Neural cell (in vitro differentiated cells): ENCODE measurements at regions not wholly inside any gene's neighbourhood (a gene's known extent, or its start where the extent isn't known, plus 50 kb on each side); places are given as distances from the start of the nearest gene placed in this dataset.

Experiments used
- EP300 ChIP-seq: fragments of 450-650 bp; conservative IDR thresholded peaks from 2 replicates; pipeline ENCODE4 v1.6.1; 2014; ENCODE audit warnings: antibody characterized with exemption, mild to moderate bottlenecking, moderate library complexity; ENCODE audit not compliant: poor library complexity, severe bottlenecking
- EZH2 ChIP-seq: fragments of 200-600, 300-800 bp; shearing (Covaris generic), sonication (generic); IDR thresholded peaks from 2 replicates; pipeline ENCODE4 v1.6.1; 2014; ENCODE audit warnings: antibody characterized with exemption, low read length, borderline replicate concordance, mild to moderate bottlenecking; ENCODE audit not compliant: insufficient read depth, poor library complexity, severe bottlenecking
- MXI1 ChIP-seq: fragments of 450-650 bp; conservative IDR thresholded peaks from 2 replicates; pipeline ENCODE4 v1.6.1; 2014; ENCODE audit warnings: antibody characterized with exemption, mild to moderate bottlenecking; ENCODE audit not compliant: poor library complexity, severe bottlenecking
- POLR2AphosphoS5 ChIP-seq: IDR thresholded peaks from 2 replicates; pipeline ENCODE4 v1.6.1; 2012
- RAD21 ChIP-seq: fragments of 450-650 bp; conservative IDR thresholded peaks from 2 replicates; pipeline ENCODE4 v1.6.1; 2014; ENCODE audit warnings: antibody characterized with exemption, mild to moderate bottlenecking, moderate library complexity
- SMC3 ChIP-seq: fragments of 450-650 bp; conservative IDR thresholded peaks from 2 replicates; pipeline ENCODE4 v1.6.1; 2014; ENCODE audit warnings: antibody characterized with exemption, mild to moderate bottlenecking, moderate library complexity; ENCODE audit not compliant: poor library complexity
- TAF1 ChIP-seq: IDR thresholded peaks from 2 replicates; pipeline ENCODE4 v1.6.1; 2012; ENCODE audit warnings: low read depth
- TF ChIP-seq, protein P1 (sequence below): fragments of 450-650 bp; IDR thresholded peaks from 2 replicates; pipeline ENCODE4 v1.5.1; 2014; ENCODE audit warnings: antibody characterized with exemption, mild to moderate bottlenecking, moderate library complexity; ENCODE audit not compliant: poor library complexity, severe bottlenecking
- TF ChIP-seq, protein P2 (sequence below): IDR thresholded peaks from 2 replicates; pipeline ENCODE4 v1.6.1; 2012; ENCODE audit warnings: borderline replicate concordance

DNA sequence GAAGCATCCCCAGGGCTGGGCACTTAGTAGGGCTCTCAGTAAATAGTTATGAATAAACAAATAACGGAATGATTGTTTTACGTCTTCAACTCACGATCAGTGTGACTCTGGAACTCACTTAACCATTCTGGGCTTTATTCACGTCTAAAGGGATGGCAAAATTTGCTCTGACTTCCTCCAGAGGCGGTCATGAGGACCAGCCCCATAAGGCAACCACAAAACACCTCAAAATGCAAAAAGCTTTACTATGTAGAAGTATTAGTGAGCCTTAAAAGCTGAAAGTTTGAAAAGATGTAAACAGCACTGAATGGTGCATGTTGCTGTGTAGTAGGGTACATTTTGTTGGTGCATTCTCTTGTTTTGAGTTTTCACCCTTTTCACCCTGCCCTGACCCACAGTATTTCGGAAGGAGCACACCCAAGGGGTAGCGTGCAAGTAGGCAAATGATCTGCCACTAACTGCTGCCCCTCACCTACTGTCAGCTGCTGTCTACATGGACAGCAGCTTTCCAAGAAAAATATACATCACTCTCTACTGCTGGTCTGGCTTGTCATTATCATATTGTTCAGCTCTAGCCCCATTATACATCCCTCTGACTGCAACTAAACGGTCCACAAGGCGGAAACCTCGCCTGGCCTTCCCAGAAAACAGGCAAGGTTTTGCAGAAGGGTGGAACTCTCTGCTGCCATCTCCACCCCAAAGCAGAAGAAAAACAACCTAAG is 308.5 kb upstream of the PROK2 start:
- TF ChIP-seq EP300 (no peak), EZH2 (no peak), TAF1 (no peak), POLR2AphosphoS5 (no peak), SMC3 (no peak), RAD21 (no peak), MXI1 (no peak)
- TF ChIP-seq, protein P1, sequence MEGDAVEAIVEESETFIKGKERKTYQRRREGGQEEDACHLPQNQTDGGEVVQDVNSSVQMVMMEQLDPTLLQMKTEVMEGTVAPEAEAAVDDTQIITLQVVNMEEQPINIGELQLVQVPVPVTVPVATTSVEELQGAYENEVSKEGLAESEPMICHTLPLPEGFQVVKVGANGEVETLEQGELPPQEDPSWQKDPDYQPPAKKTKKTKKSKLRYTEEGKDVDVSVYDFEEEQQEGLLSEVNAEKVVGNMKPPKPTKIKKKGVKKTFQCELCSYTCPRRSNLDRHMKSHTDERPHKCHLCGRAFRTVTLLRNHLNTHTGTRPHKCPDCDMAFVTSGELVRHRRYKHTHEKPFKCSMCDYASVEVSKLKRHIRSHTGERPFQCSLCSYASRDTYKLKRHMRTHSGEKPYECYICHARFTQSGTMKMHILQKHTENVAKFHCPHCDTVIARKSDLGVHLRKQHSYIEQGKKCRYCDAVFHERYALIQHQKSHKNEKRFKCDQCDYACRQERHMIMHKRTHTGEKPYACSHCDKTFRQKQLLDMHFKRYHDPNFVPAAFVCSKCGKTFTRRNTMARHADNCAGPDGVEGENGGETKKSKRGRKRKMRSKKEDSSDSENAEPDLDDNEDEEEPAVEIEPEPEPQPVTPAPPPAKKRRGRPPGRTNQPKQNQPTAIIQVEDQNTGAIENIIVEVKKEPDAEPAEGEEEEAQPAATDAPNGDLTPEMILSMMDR: peak; percentile 14
- TF ChIP-seq, protein P2, sequence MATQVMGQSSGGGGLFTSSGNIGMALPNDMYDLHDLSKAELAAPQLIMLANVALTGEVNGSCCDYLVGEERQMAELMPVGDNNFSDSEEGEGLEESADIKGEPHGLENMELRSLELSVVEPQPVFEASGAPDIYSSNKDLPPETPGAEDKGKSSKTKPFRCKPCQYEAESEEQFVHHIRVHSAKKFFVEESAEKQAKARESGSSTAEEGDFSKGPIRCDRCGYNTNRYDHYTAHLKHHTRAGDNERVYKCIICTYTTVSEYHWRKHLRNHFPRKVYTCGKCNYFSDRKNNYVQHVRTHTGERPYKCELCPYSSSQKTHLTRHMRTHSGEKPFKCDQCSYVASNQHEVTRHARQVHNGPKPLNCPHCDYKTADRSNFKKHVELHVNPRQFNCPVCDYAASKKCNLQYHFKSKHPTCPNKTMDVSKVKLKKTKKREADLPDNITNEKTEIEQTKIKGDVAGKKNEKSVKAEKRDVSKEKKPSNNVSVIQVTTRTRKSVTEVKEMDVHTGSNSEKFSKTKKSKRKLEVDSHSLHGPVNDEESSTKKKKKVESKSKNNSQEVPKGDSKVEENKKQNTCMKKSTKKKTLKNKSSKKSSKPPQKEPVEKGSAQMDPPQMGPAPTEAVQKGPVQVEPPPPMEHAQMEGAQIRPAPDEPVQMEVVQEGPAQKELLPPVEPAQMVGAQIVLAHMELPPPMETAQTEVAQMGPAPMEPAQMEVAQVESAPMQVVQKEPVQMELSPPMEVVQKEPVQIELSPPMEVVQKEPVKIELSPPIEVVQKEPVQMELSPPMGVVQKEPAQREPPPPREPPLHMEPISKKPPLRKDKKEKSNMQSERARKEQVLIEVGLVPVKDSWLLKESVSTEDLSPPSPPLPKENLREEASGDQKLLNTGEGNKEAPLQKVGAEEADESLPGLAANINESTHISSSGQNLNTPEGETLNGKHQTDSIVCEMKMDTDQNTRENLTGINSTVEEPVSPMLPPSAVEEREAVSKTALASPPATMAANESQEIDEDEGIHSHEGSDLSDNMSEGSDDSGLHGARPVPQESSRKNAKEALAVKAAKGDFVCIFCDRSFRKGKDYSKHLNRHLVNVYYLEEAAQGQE: no peak
